Activated CD8-positive, alpha-beta T cell treated with anti-CD3 and anti-CD28 coated beads for 36 hours (primary cell): ENCODE measurements at regions not wholly inside any gene's neighbourhood (a gene's known extent, or its start where the extent isn't known, plus 50 kb on each side); places are given as distances from the start of the nearest gene placed in this dataset.

Experiments
- ATAC-seq: fragments of 200-7000 bp; cut with Tn5 transposase; one replicate; pipeline ENCODE4 v1.10.0; 2021; ENCODE audit warnings: mild to moderate bottlenecking, moderate library complexity
- CTCF ChIA-PET: fragments of 350-600 bp; sonication (Branson Sonifier 250); formaldehyde crosslinking; loops from one replicate; lab custom pipeline; 2021; ENCODE audit warnings: antibody characterized with exemption; lab: Charles Lee
- POLR2A ChIA-PET: fragments of 350-600 bp; sonication (Branson Sonifier 250); formaldehyde crosslinking; loops from one replicate; lab custom pipeline; 2021; ENCODE audit warnings: antibody characterized with exemption; lab: Charles Lee
- DNase-seq: peaks from one replicate; pipeline ENCODE4 v3.0.0-alpha.2; 2020
- H3K27ac Mint-ChIP-seq: one replicate; pipeline ENCODE4 v1.8.0; 2021; ENCODE audit warnings: mild to moderate bottlenecking, mixed read lengths
- H3K27me3 Mint-ChIP-seq: one replicate; pipeline ENCODE4 v1.8.0; 2021; ENCODE audit warnings: mixed read lengths
- H3K36me3 Mint-ChIP-seq: one replicate; pipeline ENCODE4 v1.8.0; 2021; ENCODE audit warnings: low read depth, mixed read lengths
- H3K4me1 Mint-ChIP-seq: one replicate; pipeline ENCODE4 v1.8.0; 2021; ENCODE audit warnings: low read depth, mixed read lengths
- H3K4me3 Mint-ChIP-seq: one replicate; pipeline ENCODE4 v1.8.0; 2021; ENCODE audit warnings: mild to moderate bottlenecking, moderate library complexity, mixed read lengths
- H3K9me3 Mint-ChIP-seq: one replicate; pipeline ENCODE4 v1.8.0; 2021; ENCODE audit warnings: mixed read lengths
- intact Hi-C: fragments of 100-400 bp; cut with micrococcal nuclease; formaldehyde crosslinking; loops from one replicate; pipeline ENCODE4 v1.10.0; 2022
- TF ChIP-seq, protein P1 (sequence below): fragments of 200-600 bp; IDR thresholded peaks from one replicate; pipeline ENCODE4 v1.8.0; 2022; ENCODE audit warnings: antibody characterized with exemption, mild to moderate bottlenecking

DNA sequence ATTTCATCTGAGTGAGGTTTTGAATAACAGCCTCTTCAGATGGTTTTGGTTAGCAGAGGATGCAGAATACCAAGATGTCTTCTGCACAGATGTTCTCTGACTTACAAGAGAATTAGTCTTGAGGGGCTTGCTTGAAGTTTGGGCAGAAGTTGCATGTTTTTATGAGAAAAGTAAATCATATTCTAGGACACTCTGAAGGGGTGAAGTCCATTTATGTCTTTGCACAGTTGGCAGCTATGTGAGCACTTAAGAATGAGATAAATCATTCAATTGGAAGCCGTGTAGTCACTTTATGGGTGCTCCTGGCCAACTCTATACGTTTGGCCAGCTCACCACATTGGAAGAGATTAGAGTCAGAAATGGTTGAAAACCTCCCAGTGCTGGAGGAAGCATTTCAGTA is 252.7 kb upstream of the KCNIP4 start:
- CTCF ChIA-PET, result no interaction called here

DNA sequence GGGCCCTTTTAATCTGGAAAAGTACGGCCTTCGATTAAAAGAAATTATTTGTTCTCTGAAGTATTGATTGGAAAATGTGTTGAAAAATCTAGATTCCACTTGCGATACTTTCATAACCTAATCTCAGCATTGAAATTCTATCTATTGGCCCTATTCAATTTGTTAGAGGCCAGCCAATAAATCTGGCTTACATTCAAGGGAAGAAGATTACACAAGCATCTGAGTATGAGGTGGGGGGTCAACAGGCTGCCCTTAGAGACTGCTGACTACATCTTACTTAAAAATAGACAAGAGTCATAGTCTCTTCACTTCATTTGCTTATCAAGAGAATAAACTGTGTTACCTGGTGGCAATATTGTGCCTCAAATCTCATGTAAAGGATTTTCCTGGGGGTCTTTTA is 248.0 kb upstream of the KCNIP4 start:
- Mint-ChIP-seq H3K4me1 (no peaks in the 10 kb centered on the region), H3K9me3 (peaks cover 7% of the 10 kb centered on the region), H3K27ac (no peak overlapping the region), H3K4me3 (no peak overlapping the region), H3K36me3 (no peaks in the 10 kb centered on the region), H3K27me3 (no peaks in the 10 kb centered on the region)
- DNase-seq (no peak), ATAC-seq (no peak)
- POLR2A ChIA-PET, result no interaction called here
- CTCF ChIA-PET, result no interaction called here
- intact Hi-C loops, result no loop called here
- TF ChIP-seq, protein P1, sequence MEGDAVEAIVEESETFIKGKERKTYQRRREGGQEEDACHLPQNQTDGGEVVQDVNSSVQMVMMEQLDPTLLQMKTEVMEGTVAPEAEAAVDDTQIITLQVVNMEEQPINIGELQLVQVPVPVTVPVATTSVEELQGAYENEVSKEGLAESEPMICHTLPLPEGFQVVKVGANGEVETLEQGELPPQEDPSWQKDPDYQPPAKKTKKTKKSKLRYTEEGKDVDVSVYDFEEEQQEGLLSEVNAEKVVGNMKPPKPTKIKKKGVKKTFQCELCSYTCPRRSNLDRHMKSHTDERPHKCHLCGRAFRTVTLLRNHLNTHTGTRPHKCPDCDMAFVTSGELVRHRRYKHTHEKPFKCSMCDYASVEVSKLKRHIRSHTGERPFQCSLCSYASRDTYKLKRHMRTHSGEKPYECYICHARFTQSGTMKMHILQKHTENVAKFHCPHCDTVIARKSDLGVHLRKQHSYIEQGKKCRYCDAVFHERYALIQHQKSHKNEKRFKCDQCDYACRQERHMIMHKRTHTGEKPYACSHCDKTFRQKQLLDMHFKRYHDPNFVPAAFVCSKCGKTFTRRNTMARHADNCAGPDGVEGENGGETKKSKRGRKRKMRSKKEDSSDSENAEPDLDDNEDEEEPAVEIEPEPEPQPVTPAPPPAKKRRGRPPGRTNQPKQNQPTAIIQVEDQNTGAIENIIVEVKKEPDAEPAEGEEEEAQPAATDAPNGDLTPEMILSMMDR, result no peak

More for the DNA sequence above, 252.7 kb upstream of the KCNIP4 start:
- intact Hi-C loops, result no loop called here
- peaks cover 6% of the 10 kb centered on the region for H3K9me3 Mint-ChIP-seq
- H3K4me3 Mint-ChIP-seq, result no peak overlapping the region
- POLR2A ChIA-PET, result no interaction called here
- H3K27me3 Mint-ChIP-seq, result no peaks in the 10 kb centered on the region
- ATAC-seq (no peak), DNase-seq (no peak)
- H3K4me1 Mint-ChIP-seq, result no peaks in the 10 kb centered on the region
- H3K36me3 Mint-ChIP-seq, result no peaks in the 10 kb centered on the region
- H3K27ac Mint-ChIP-seq, result no peak overlapping the region
- TF ChIP-seq, protein P1, result no peak

DNA sequence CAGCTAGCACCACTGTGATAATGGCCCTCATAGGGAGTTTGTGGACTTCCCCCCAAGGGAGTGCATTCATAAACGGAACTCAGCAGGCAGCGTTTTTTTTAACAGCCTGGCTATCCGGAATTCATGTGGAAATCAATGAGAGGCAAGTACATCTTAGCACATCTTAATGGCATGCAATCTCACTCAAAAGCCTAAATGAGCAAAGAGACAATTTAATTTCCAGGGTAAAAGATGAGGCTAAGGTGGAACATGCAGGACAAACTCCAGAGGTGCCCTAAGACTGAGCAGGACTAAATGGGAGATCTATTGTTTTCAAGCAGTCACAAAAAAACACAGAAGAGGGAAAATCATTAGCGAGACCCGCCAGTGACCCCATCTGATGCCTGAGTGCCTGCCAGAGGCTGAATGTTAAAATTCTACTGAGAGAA is 243.5 kb upstream of the KCNIP4 start:
- Mint-ChIP-seq H3K27me3 (no peaks in the 10 kb centered on the region), H3K4me3 (no peak overlapping the region), H3K9me3 (peaks cover 4% of the 10 kb centered on the region), H3K27ac (no peak overlapping the region), H3K36me3 (no peaks in the 10 kb centered on the region), H3K4me1 (no peaks in the 10 kb centered on the region)
- TF ChIP-seq, protein P1, result no peak
- intact Hi-C loops, result no loop called here
- ATAC-seq, result no peak
- POLR2A ChIA-PET, result no interaction called here
- CTCF ChIA-PET, result no interaction called here
- no peak for DNase-seq

DNA sequence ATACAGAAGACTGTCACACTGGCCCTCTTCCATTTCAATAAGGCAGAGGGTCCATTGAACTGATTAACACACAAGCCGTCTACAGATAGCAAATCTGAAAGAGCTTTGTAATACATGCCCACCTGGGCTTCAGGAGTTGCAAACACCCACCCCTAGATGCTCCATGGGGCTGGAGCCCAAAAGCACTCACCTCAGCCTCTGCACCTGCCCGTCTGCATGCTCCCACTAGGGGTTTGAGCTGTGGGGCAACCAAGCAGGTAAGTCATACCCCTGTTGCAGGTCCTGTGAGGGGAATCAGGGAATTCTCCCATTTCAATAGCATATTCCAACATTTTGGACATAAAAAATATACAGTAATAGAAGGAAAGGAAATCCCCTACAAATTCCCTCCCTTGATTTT is 243.0 kb upstream of the KCNIP4 start:
- Mint-ChIP-seq H3K36me3 (no peaks in the 10 kb centered on the region), H3K4me3 (no peak overlapping the region), H3K27me3 (no peaks in the 10 kb centered on the region), H3K4me1 (no peaks in the 10 kb centered on the region), H3K27ac (no peak overlapping the region), H3K9me3 (peaks cover 3% of the 10 kb centered on the region)
- ChIA-PET CTCF (no interaction called here), POLR2A (no interaction called here)
- TF ChIP-seq, protein P1, result no peak
- DNase-seq (no peak), ATAC-seq (no peak)
- intact Hi-C loops, result no loop called here

GRCh38 chr4:22190855-22191254 is 242.3 kb upstream of the KCNIP4 start:
- intact Hi-C loops, result no loop called here
- H3K27me3 Mint-ChIP-seq, result no peaks in the 10 kb centered on the region
- TF ChIP-seq, protein P1, result no peak
- CTCF ChIA-PET, result no interaction called here
- ATAC-seq (no peak), DNase-seq (no peak)
- no peaks in the 10 kb centered on the region for H3K4me1 Mint-ChIP-seq
- no peaks in the 10 kb centered on the region for H3K36me3 Mint-ChIP-seq
- H3K9me3 Mint-ChIP-seq, result no peaks in the 10 kb centered on the region
- H3K27ac Mint-ChIP-seq, result no peak overlapping the region
- H3K4me3 Mint-ChIP-seq, result no peak overlapping the region
- POLR2A ChIA-PET, result no interaction called here
